CD14-positive monocyte (primary cell): ENCODE measurements at regions not wholly inside any gene's neighbourhood (a gene's known extent, or its start where the extent isn't known, plus 50 kb on each side); places are given as distances from the start of the nearest gene placed in this dataset.

Experiments used
- DNase-seq, 3 donors: peaks; one replicate each; pipeline ENCODE4 v3.0.0-alpha.2; 2011 to 2022
- H2AFZ ChIP-seq: 2 replicates; pipeline ENCODE4 v1.6.0; 2012; ENCODE audit warnings: mild to moderate bottlenecking, low read depth, low read length, inconsistent platforms; ENCODE audit not compliant: insufficient read depth, poor library complexity, severe bottlenecking
- H3K27ac ChIP-seq, 2 donors: 1 replicate in 1 of 2; 2 replicates in 1 of 2; pipeline ENCODE4 v1.5.1; 2012 to 2013; ENCODE audit warnings: low read length in 2 of 2, control low read depth in 1 of 2, inconsistent platforms in 1 of 2, low read depth in 1 of 2, mild to moderate bottlenecking in 1 of 2
- H3K27me3 ChIP-seq, 2 donors: one replicate each; pipeline versions ENCODE4 v1.6.0 to v1.6.1; 2011 to 2013; ENCODE audit warnings: low read length in 2 of 2; ENCODE audit not compliant: control insufficient read depth in 2 of 2, insufficient read depth in 2 of 2
- H3K36me3 ChIP-seq, 2 donors: replicated peaks in 1 of 2; 1 replicate in 1 of 2; 2 replicates in 1 of 2; pipeline versions ENCODE4 v1.5.1 to v1.6.1; 2012 to 2013; ENCODE audit warnings: low read length in 2 of 2, control low read depth in 1 of 2, inconsistent platforms in 1 of 2, mild to moderate bottlenecking in 1 of 2; ENCODE audit not compliant: insufficient read depth in 2 of 2, control insufficient read depth in 1 of 2
- H3K4me1 ChIP-seq, 2 donors: 1 replicate in 1 of 2; 2 replicates in 1 of 2; pipeline versions ENCODE4 v1.5.1 to v1.6.1; 2012 to 2013; ENCODE audit warnings: low read length in 2 of 2, control low read depth in 1 of 2, inconsistent platforms in 1 of 2, mild to moderate bottlenecking in 1 of 2, moderate library complexity in 1 of 2; ENCODE audit not compliant: insufficient read depth in 2 of 2, control insufficient read depth in 1 of 2
- H3K4me2 ChIP-seq: replicated peaks from 2 replicates; pipeline ENCODE3; 2012; ENCODE audit warnings: low read length, moderate library complexity, mild to moderate bottlenecking; ENCODE audit not compliant: poor library complexity, severe bottlenecking; ENCODE audit errors: extremely low read depth
- H3K4me3 ChIP-seq, 3 experiments: fragments of 200-600 bp in 1 of 3; sonication (generic) in 1 of 3; replicated peaks in 1 of 3; 1 replicate in 2 of 3; 2 replicates in 1 of 3; pipeline ENCODE4 v1.5.1; 2011 to 2013; ENCODE audit warnings: low read length in 3 of 3, mild to moderate bottlenecking in 3 of 3, control low read depth in 2 of 3, low read depth in 2 of 3, inconsistent platforms in 1 of 3, moderate library complexity in 1 of 3
- H3K79me2 ChIP-seq: 2 replicates; pipeline ENCODE4 v1.6.0; 2012; ENCODE audit warnings: mild to moderate bottlenecking, control low read depth, inconsistent platforms, low read length, moderate library complexity; ENCODE audit not compliant: insufficient read depth
- H3K9ac ChIP-seq: 2 replicates; pipeline ENCODE4 v1.6.0; 2017; ENCODE audit warnings: low read length, mild to moderate bottlenecking; ENCODE audit not compliant: insufficient read depth, poor library complexity, severe bottlenecking
- H3K9me3 ChIP-seq, 2 donors: replicated peaks in 1 of 2; 1 replicate in 1 of 2; 2 replicates in 1 of 2; pipeline versions ENCODE4 v1.5.1 to v1.6.1; 2012 to 2013; ENCODE audit warnings: low read length in 2 of 2, control low read depth in 1 of 2; ENCODE audit not compliant: control insufficient read depth in 1 of 2, insufficient read depth in 1 of 2
- H4K20me1 ChIP-seq: 2 replicates; pipeline ENCODE4 v1.6.0; 2012; ENCODE audit warnings: mild to moderate bottlenecking, low read length, control low read depth, moderate library complexity; ENCODE audit not compliant: insufficient read depth
- H3K27ac Mint-ChIP-seq, 7 donors: one replicate each; pipeline ENCODE4 v1.8.0; 2020; ENCODE audit warnings: mild to moderate bottlenecking in 7 of 7, mixed read lengths in 7 of 7, moderate library complexity in 6 of 7, inconsistent platforms in 2 of 7
- H3K27me3 Mint-ChIP-seq, 3 donors: one replicate each; pipeline ENCODE4 v1.8.0; 2021 to 2022; ENCODE audit warnings: low read depth in 3 of 3, mild to moderate bottlenecking in 3 of 3, mixed read lengths in 3 of 3, moderate library complexity in 3 of 3, inconsistent platforms in 1 of 3
- H3K36me3 Mint-ChIP-seq, 2 donors: one replicate each; pipeline ENCODE4 v1.8.0; 2020; ENCODE audit warnings: mixed read lengths in 2 of 2, inconsistent platforms in 1 of 2, mild to moderate bottlenecking in 1 of 2
- H3K4me1 Mint-ChIP-seq: one replicate; pipeline ENCODE4 v1.8.0; 2020; ENCODE audit warnings: mild to moderate bottlenecking, mixed read lengths
- H3K4me3 Mint-ChIP-seq, 2 donors: one replicate each; pipeline ENCODE4 v1.8.0; 2020; ENCODE audit warnings: mild to moderate bottlenecking in 2 of 2, mixed read lengths in 2 of 2, moderate library complexity in 1 of 2
- H3K9me3 Mint-ChIP-seq, 7 donors: one replicate each; pipeline ENCODE4 v1.8.0; 2020 to 2022; ENCODE audit warnings: mixed read lengths in 7 of 7, mild to moderate bottlenecking in 6 of 7, moderate library complexity in 6 of 7, inconsistent platforms in 2 of 7
- CTCF ChIP-seq: fragments of 200-600 bp; IDR thresholded peaks from one replicate; pipeline ENCODE4 v1.8.0; 2022; ENCODE audit warnings: antibody characterized with exemption, mild to moderate bottlenecking
- WGBS: methylation state at CpG from one replicate; pipeline ENCODE4 v1.1.5; 2013; ENCODE audit warnings: missing lambda C conversion rate; ENCODE audit not compliant: insufficient coverage; 5-methylcytosine and 5-hydroxymethylcytosine counted together
- intact Hi-C, 2 donors: fragments of 100-400 bp; cut with micrococcal nuclease; formaldehyde crosslinking; loops; one replicate each; pipeline versions ENCODE4 v1.15.0 to v1.15.1; 2023

- intact Hi-C loops, result no loop called here
- Mint-ChIP-seq H3K4me3 (no peak overlapping the region), H3K27me3 (no peaks in the 10 kb centered on the region), H3K36me3 (no peaks in the 10 kb centered on the region), H3K4me1 (no peaks in the 10 kb centered on the region), H3K9me3 (peaks cover 0 to 8% (median 5%) of the 10 kb centered on the region in 7 donors), H3K27ac (no peak overlapping the region)
- H3K9me3 ChIP-seq, result peaks cover 0 to 7% of the 10 kb centered on the region in 2 donors
- H3K27me3 ChIP-seq, result no peaks in the 10 kb centered on the region
- TF ChIP-seq CTCF, result no peak
- no peak overlapping the region for H3K4me2 ChIP-seq
- DNase-seq, result no peak
- H2AFZ ChIP-seq, result no peak overlapping the region
- H3K79me2 ChIP-seq, result no peaks in the 10 kb centered on the region
- no peak overlapping the region for H3K9ac ChIP-seq
- H3K4me3 ChIP-seq, result no peak overlapping the region
- no peaks in the 10 kb centered on the region for H3K36me3 ChIP-seq
- H4K20me1 ChIP-seq, result no peaks in the 10 kb centered on the region
- no peaks in the 10 kb centered on the region for H3K4me1 ChIP-seq
- no CpG with 5 or more reads among the region's 1 CpG for WGBS
- no peak overlapping the region for H3K27ac ChIP-seq
Measured at GRCh38 chr4:117825600-117825999, 208.7 kb upstream of the NDST3 start.

GRCh38 chr4:117831060-117831683 is 203.1 kb upstream of the NDST3 start:
- Mint-ChIP-seq H3K27me3 (peaks cover 0 to 3% (median 0%) of the 10 kb centered on the region in 3 donors), H3K27ac (no peak overlapping the region), H3K4me1 (no peaks in the 10 kb centered on the region), H3K9me3 (peaks cover 3 to 18% (median 8%) of the 10 kb centered on the region in 7 donors), H3K36me3 (no peaks in the 10 kb centered on the region), H3K4me3 (no peak overlapping the region)
- Histone ChIP-seq H3K4me2 (no peak overlapping the region), H4K20me1 (no peaks in the 10 kb centered on the region), H3K9ac (no peak overlapping the region), H3K4me3 (no peak overlapping the region), H3K9me3 (peaks cover 0 to 17% of the 10 kb centered on the region in 2 donors), H2AFZ (no peak overlapping the region), H3K79me2 (no peaks in the 10 kb centered on the region), H3K4me1 (no peaks in the 10 kb centered on the region), H3K36me3 (no peaks in the 10 kb centered on the region), H3K27me3 (no peaks in the 10 kb centered on the region), H3K27ac (no peak overlapping the region)
- no peak for TF ChIP-seq CTCF
- no peak for DNase-seq
- intact Hi-C loops, result no loop called here
- 99% methylated on average over 6 of the region's 10 CpGs for WGBS
